ENCODE measurements at regions not wholly inside any gene's neighbourhood (a gene's known extent, or its start where the extent isn't known, plus 50 kb on each side); places are given as distances from the start of the nearest gene placed in this dataset.

DNA sequence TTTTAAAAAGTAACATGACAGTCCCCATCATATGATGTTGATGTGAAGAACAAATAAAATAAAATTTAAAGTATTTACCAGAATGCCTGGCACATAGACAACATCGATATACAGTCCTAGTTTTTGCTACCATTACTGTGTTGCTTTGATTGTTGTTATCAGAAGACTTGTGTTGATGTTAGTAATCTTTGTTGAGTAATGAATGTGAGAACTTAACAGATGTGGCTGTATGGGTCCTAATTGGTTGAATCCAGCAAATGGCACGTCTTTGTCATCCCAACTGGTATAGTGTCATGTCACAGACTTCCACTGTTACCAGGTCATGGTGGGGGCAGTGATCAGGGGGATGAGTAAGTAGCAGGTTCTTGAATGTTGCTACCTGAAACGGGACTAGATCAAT lies 1151.4 kb upstream of the CDH8 start:
- Histone ChIP-seq H3K27me3 (ENCODE audit: control insufficient read depth, low read length) (no peaks in the 10 kb centered on the region), H3K9me3 (ENCODE audit: control insufficient read depth, insufficient read depth, low read length) (no peaks in the 10 kb centered on the region), H3K27ac (ENCODE audit: low read depth, low read length) (no peak overlapping the region)

GRCh38 chr16:63185235-63185780 lies 1149.1 kb upstream of the CDH8 start:
- no peak overlapping the region for H3K4me3 ChIP-seq (ENCODE audit: low read length)
- no peaks in the 10 kb centered on the region for H3K27me3 ChIP-seq (ENCODE audit: control insufficient read depth, low read length)
- no peak overlapping the region for H3K4me2 ChIP-seq (ENCODE audit: low read length)
- no peaks in the 10 kb centered on the region for H3K36me3 ChIP-seq (ENCODE audit: control insufficient read depth, low read length)
- no peaks in the 10 kb centered on the region for H3F3A ChIP-seq (ENCODE audit: control insufficient read depth, insufficient read depth)
- no peak for TF ChIP-seq CTCF (IDR thresholded peaks at IDR 0.05; ENCODE audit: low read depth, low read length, poor library complexity, severe bottlenecking)
- no peak for TF ChIP-seq EZH2phosphoT487 (IDR thresholded peaks at IDR 0.05; ENCODE audit: borderline replicate concordance, low read length)
- no peaks in the 10 kb centered on the region for H3K4me1 ChIP-seq (ENCODE audit: control insufficient read depth, low read length)
- no peaks in the 10 kb centered on the region for H3K79me2 ChIP-seq (ENCODE audit: control insufficient read depth, low read length)
- H3K9me2 ChIP-seq (replicated peaks; ENCODE audit: control insufficient read depth, low read length) = no peaks in the 10 kb centered on the region
- H3K27ac ChIP-seq (ENCODE audit: low read depth, low read length) = no peak overlapping the region
- H4K20me1 ChIP-seq (ENCODE audit: control insufficient read depth, insufficient read depth, low read depth, low read length) = no peaks in the 10 kb centered on the region
- H3K9me3 ChIP-seq (ENCODE audit: control insufficient read depth, insufficient read depth, low read length) = no peaks in the 10 kb centered on the region

More for the DNA sequence above, 1151.4 kb upstream of the CDH8 start:
- no peaks in the 10 kb centered on the region for H4K20me1 ChIP-seq (ENCODE audit: control insufficient read depth, insufficient read depth, low read depth, low read length)
- H3K4me1 ChIP-seq (ENCODE audit: control insufficient read depth, low read length) = no peaks in the 10 kb centered on the region
- no peaks in the 10 kb centered on the region for H3K79me2 ChIP-seq (ENCODE audit: control insufficient read depth, low read length)
- no peak overlapping the region for H3K4me2 ChIP-seq (ENCODE audit: low read length)
- TF ChIP-seq EZH2phosphoT487 (IDR thresholded peaks at IDR 0.05; ENCODE audit: borderline replicate concordance, low read length) (no peak), CTCF (IDR thresholded peaks at IDR 0.05; ENCODE audit: low read depth, low read length, poor library complexity, severe bottlenecking) (no peak)
- H3K4me3 ChIP-seq (ENCODE audit: low read length) = no peak overlapping the region
- no peaks in the 10 kb centered on the region for H3K36me3 ChIP-seq (ENCODE audit: control insufficient read depth, low read length)
- H3K9me2 ChIP-seq (replicated peaks; ENCODE audit: control insufficient read depth, low read length) = no peaks in the 10 kb centered on the region
- no peaks in the 10 kb centered on the region for H3F3A ChIP-seq (ENCODE audit: control insufficient read depth, insufficient read depth)

DNA sequence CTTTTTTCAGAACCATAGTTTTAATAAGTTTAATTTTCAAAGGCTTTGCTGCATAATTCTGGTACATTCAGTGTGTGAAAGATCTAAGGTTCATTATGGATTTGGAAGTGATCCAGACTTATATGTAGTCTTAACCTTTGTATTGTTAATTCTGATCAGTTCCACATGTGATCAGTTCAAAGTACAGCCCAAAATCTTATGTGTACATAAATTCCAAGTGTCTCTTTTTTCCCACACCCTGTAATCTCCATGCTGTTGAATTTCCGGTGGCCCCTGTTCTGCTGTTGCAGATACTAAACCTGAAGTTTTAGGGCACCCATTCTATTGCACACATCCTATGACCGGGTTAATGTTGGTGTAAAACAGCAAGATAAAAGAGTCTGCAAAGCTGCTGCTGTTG lies 1147.5 kb upstream of the CDH8 start:
- no peaks in the 10 kb centered on the region for H3K9me2 ChIP-seq (replicated peaks; ENCODE audit: control insufficient read depth, low read length)
- no peaks in the 10 kb centered on the region for H3F3A ChIP-seq (ENCODE audit: control insufficient read depth, insufficient read depth)
- no peak overlapping the region for H3K27ac ChIP-seq (ENCODE audit: low read depth, low read length)
- H3K4me1 ChIP-seq (ENCODE audit: control insufficient read depth, low read length) = no peaks in the 10 kb centered on the region
- TF ChIP-seq EZH2phosphoT487 (IDR thresholded peaks at IDR 0.05; ENCODE audit: borderline replicate concordance, low read length) = no peak
- H3K79me2 ChIP-seq (ENCODE audit: control insufficient read depth, low read length) = no peaks in the 10 kb centered on the region
- no peaks in the 10 kb centered on the region for H3K9me3 ChIP-seq (ENCODE audit: control insufficient read depth, insufficient read depth, low read length)
- H3K36me3 ChIP-seq (ENCODE audit: control insufficient read depth, low read length) = no peaks in the 10 kb centered on the region
- H4K20me1 ChIP-seq (ENCODE audit: control insufficient read depth, insufficient read depth, low read depth, low read length) = no peaks in the 10 kb centered on the region
- no peaks in the 10 kb centered on the region for H3K27me3 ChIP-seq (ENCODE audit: control insufficient read depth, low read length)
- H3K4me2 ChIP-seq (ENCODE audit: low read length) = no peak overlapping the region
- no peak overlapping the region for H3K4me3 ChIP-seq (ENCODE audit: low read length)

DNA sequence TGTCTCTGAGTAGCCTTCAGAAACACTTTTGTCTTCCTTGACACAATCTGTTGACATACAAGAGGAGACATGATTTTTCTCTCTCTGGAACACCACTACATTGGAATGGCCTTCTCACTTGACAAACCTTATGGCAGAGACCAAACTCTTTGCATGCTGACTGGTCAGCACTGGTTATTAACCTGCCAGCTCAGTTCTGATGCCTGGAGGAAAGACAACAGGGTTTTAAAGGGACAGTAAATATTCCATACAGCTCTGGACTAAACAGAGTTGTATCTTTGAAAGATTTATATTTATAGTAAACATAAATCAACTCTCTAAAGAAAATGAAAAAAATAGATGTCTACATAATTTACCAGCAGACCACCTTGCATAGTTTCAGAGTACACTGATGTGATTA lies 1139.1 kb upstream of the CDH8 start:
- Histone ChIP-seq H3K9me3 (ENCODE audit: control insufficient read depth, insufficient read depth, low read length) (no peaks in the 10 kb centered on the region), H4K20me1 (ENCODE audit: control insufficient read depth, insufficient read depth, low read depth, low read length) (no peaks in the 10 kb centered on the region), H3K79me2 (ENCODE audit: control insufficient read depth, low read length) (no peaks in the 10 kb centered on the region), H3K36me3 (ENCODE audit: control insufficient read depth, low read length) (no peaks in the 10 kb centered on the region), H3K27me3 (ENCODE audit: control insufficient read depth, low read length) (no peaks in the 10 kb centered on the region), H3K4me1 (ENCODE audit: control insufficient read depth, low read length) (no peaks in the 10 kb centered on the region), H3F3A (ENCODE audit: control insufficient read depth, insufficient read depth) (no peaks in the 10 kb centered on the region), H3K4me3 (ENCODE audit: low read length) (no peak overlapping the region), H3K4me2 (ENCODE audit: low read length) (no peak overlapping the region), H3K27ac (ENCODE audit: low read depth, low read length) (no peak overlapping the region), H3K9me2 (replicated peaks; ENCODE audit: control insufficient read depth, low read length) (no peaks in the 10 kb centered on the region)
- TF ChIP-seq CTCF (IDR thresholded peaks at IDR 0.05; ENCODE audit: low read depth, low read length, poor library complexity, severe bottlenecking) (no peak), EZH2phosphoT487 (IDR thresholded peaks at IDR 0.05; ENCODE audit: borderline replicate concordance, low read length) (no peak)

Data from DOHH2 (cell line).